Right ventricle myocardium superior (tissue), 1 donor: ENCODE measurements at regions not wholly inside any gene's neighbourhood (a gene's known extent, or its start where the extent isn't known, plus 50 kb on each side); places are given as distances from the start of the nearest gene placed in this dataset.

ENCODE experiments used
- ATAC-seq: fragments of 200-7000 bp; cut with Tn5 transposase; one replicate; pipeline ENCODE4 v1.9.1; 2020; ENCODE audit warnings: mild to moderate bottlenecking; ENCODE audit not compliant: poor library complexity
- DNase-seq: peaks from one replicate; pipeline ENCODE4 v3.0.0-alpha.2; 2020
- intact Hi-C: fragments of 100-400 bp; cut with DNase I; formaldehyde crosslinking; loops from one replicate; pipeline ENCODE4 v1.11.2; 2022
- donor health status: DM: no; HTN: yes; CAD: no; lungs with severe emphysema.

GRCh38 chr3:177733936-177734335, 536.7 kb upstream of the TBL1XR1 start:
- DNase-seq (no peak), ATAC-seq (no peak)
- intact Hi-C loops = no loop called here

GRCh38 chr3:177735431-177735830, 538.1 kb upstream of the TBL1XR1 start:
- ATAC-seq = no peak
- no peak for DNase-seq
- intact Hi-C loops = no loop called here

DNA sequence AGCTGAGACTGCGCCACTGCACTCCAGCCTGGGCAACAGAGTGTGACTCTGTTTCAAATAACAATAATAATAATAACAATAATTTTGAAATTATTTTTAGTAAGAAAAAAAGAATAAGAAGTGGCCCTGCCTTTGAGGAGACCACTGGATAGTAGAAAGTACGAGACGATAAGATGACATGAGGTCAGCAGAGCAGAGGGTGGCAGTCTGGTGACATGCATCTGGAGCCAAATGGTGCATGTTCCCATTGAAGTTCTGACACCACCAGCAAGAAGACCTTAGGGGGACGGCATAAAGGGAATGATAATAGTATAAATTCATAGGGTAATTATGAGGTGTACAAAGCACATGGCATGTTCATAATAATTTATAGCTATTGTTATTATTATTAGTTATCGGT, 542.2 kb upstream of the TBL1XR1 start:
- ATAC-seq = no peak
- no peak for DNase-seq
- intact Hi-C loops = no loop called here

- DNase-seq (no peak), ATAC-seq (no peak)
- intact Hi-C loops = no loop called here
Measured at GRCh38 chr3:177740254-177740653, 543.0 kb upstream of the TBL1XR1 start.

DNA sequence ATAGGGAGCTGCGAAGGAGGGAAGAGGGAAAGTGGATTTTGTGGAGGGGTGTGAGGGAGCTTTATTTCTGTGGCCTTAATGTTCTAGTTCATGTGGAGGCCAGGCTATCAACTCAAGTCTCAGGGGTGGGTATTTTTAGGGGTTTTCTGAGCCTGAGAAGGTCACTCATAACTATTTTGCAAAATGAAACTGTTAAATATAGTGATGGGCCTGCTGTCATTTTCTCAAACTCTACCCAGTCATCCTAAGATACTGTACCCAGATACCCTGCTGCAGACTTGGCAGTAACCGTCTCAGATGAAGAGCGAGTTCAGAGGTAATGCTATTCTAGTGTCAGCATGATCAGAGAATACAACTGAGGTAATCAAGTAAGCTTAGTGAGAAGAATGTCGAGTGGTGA, 545.0 kb upstream of the TBL1XR1 start:
- intact Hi-C loops = no loop called here
- no peak for DNase-seq
- no peak for ATAC-seq

DNA sequence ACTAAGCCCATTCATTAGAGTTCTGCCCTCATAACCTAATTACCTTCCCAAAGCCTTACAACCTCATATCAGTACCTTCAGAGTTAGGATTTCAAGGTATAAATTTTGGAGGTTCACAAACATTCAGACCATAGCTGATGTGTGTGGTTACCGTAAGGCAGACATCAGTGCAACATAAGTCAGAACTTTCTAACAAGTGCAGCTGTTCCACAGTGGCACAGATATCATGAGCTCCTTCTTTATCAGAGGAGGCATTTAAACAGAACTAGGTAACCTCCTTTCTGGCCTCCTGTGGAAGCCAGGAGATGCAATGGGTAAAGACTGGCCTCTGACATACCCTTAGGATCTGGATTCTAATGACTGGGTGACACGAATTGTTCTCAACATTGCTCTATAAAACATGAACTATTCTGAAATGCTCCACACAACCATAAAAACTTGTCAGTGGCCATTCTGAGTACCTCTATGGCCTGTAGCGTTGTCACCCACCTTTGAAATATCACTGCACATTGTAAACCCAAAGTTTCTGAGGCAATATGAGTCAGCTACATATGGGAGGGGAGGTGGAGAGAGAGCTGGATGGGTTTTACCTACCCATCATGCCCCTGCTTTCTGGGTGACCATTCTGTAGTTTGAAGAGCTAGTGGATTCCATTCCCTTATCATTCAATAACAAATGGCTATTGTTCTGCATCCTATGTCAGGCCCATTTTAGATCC, 546.0 kb upstream of the TBL1XR1 start:
- ATAC-seq (no peak), DNase-seq (no peak)
- intact Hi-C loops = no loop called here

GRCh38 chr3:177744873-177745606, 547.8 kb upstream of the TBL1XR1 start:
- peak; percentile 82 for ATAC-seq
- intact Hi-C loops = no loop called here

DNA sequence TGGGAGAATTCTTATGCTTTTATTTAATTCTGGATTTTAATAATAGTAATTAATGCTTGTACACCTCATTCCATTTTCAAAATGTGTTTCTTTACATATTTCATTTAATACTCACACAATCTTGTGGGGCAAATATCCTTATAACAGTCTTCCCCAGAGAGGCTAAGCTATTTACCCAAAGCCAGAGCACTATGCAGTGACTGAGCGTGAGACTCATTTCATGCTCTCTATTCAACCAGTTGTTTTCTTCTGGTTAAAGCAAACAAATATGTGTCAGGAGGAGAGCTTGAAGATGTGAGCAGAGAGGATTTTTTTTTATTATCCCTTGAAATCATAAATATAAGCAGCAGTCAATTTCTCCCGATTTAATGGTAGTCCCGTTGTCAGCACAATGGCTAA, 548.3 kb upstream of the TBL1XR1 start:
- intact Hi-C loops = no loop called here
- no peak for ATAC-seq
- no peak for DNase-seq

More at GRCh38 chr3:177744873-177745606, 547.8 kb upstream of the TBL1XR1 start:
- no peak for DNase-seq

- intact Hi-C loops = no loop called here
- DNase-seq (no peak), ATAC-seq (no peak)
Measured at GRCh38 chr3:177746337-177746933, 549.2 kb upstream of the TBL1XR1 start.

DNA sequence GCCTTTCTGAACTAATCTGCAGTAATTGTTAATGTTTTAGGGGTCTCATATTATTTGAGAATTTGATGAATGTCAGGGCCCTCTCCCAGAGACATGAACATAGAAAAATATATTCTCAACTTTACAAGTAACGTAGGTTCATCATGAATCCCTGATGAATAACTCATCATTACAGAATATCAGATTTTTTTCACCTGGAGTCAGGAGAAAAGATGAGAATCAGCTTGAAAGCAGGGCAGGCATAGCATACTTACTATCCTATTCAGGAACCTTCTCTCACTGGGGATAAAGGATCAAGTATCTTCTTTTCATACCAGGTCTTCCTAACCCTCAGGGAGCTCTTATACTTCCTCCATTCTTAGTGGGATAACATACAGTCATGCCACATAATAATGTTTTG, 552.6 kb upstream of the TBL1XR1 start:
- intact Hi-C loops = no loop called here
- no peak for ATAC-seq
- no peak for DNase-seq

DNA sequence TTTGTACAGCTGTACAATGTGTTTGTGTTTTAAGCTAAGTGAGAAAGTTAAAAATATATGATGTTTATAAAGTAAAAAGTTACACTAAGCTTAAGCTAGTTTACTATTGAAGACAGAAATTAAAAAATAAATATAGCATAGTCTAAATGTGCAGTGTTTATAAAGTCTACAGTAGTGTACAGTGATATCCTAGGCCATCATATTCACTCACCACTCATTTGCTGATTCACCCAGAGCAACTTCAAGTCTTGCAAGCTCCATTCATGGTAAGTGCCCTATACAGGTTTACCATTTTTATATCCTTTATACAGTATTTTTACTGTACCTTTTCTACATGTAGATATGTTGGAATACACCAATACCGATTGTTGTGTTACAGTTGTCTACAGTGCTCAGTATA, 553.2 kb upstream of the TBL1XR1 start:
- DNase-seq (no peak), ATAC-seq (no peak)
- intact Hi-C loops = no loop called here

- intact Hi-C loops = no loop called here
- ATAC-seq = no peak
- DNase-seq = no peak
Measured at GRCh38 chr3:177751770-177752169, 554.5 kb upstream of the TBL1XR1 start.

GRCh38 chr3:177752831-177753230, 555.5 kb upstream of the TBL1XR1 start:
- ATAC-seq (no peak), DNase-seq (no peak)
- intact Hi-C loops = no loop called here

DNA sequence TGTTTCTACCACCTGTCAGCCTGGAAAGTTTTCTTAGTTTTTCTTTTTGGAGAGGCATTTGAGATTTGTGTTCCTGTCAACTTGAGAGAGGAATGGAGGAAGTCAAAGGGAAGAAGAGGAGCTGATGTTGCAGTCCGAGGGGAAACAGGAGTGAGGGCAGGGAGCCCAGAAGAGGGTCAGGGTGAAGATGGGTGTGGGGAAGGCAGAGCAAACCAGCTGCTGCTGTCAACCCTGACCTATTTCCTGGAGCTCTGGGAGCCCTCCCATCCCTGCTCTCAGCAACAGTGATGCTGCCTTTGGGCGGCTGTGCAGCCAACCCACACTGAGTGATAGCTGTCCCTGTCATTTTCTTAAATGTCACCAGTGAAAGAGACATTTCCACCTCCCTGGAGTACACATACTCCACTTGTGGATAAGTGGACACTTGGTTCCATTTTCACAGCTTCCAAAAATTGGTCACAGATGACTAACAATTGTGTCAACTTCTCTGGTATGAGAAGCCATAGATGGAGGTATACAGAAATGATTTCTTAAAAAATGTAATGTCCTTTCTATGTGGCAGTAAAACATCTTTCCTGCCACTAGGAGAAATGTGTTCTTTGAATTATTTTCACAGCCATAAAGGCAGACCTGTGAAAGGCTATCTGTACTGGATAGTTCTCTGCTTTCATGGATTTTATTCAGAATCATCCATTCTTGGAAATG, 556.3 kb upstream of the TBL1XR1 start:
- intact Hi-C loops = no loop called here
- DNase-seq (peak; percentile 76), ATAC-seq (peak; percentile 93)

GRCh38 chr3:177754508-177754921, 557.2 kb upstream of the TBL1XR1 start:
- ATAC-seq (peak; percentile 14), DNase-seq (no peak)
- intact Hi-C loops = no loop called here

GRCh38 chr3:177758126-177758525, 560.8 kb upstream of the TBL1XR1 start:
- intact Hi-C loops = no loop called here
- ATAC-seq (no peak), DNase-seq (no peak)

DNA sequence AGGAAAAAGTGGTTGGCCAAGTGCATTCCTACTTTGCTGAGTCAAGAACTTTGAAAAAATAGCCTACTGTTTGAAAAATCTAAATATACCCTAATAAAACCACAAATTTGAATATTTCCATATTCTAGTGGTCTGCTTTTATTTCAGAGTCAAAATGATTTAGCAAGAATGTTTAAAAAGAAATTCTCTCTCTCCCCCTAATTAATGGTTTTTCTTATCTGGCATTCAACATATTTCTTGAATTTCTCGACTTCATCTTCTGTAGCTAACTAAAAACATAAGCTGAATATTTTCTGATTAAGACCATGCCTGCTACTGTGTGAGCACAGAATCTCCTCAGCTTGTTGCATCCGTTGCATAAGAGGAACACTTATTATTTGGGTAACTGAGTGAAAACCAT, 563.5 kb upstream of the TBL1XR1 start:
- intact Hi-C loops = no loop called here
- ATAC-seq = no peak
- no peak for DNase-seq

- peak; percentile 90 for ATAC-seq
Measured at GRCh38 chr3:177764377-177764912, 567.2 kb upstream of the TBL1XR1 start.

GRCh38 chr3:177764933-177765332, 567.7 kb upstream of the TBL1XR1 start:
- intact Hi-C loops = no loop called here
- ATAC-seq = no peak

More at GRCh38 chr3:177764377-177764912, 567.2 kb upstream of the TBL1XR1 start:
- intact Hi-C loops = no loop called here
- DNase-seq = no peak

More at GRCh38 chr3:177764933-177765332, 567.7 kb upstream of the TBL1XR1 start:
- DNase-seq = no peak
